ENCODE measurements at regions not wholly inside any gene's neighbourhood (a gene's known extent, or its start where the extent isn't known, plus 50 kb on each side); places are given as distances from the start of the nearest gene placed in this dataset.

DNA sequence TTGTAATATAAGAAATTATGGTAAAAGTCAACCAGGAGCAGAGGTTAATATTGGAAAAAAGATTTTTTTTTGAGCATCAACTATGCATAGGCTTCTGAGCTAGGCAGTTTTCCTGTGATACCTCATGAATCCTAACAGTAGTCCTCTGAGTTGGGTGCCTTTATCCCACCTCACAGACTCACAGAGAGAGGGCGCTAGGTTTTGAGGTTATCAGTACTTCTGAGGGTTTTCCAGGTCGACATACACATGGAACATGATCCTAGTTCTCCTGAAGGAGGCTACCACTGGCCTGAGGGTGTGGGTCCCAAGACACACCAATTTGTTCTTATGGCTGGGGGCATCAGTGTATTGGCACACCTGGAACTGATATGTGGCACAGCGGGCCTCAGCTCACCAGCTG lies 358.8 kb upstream of the JAG1 start:
- TF ChIP-seq, protein P1, sequence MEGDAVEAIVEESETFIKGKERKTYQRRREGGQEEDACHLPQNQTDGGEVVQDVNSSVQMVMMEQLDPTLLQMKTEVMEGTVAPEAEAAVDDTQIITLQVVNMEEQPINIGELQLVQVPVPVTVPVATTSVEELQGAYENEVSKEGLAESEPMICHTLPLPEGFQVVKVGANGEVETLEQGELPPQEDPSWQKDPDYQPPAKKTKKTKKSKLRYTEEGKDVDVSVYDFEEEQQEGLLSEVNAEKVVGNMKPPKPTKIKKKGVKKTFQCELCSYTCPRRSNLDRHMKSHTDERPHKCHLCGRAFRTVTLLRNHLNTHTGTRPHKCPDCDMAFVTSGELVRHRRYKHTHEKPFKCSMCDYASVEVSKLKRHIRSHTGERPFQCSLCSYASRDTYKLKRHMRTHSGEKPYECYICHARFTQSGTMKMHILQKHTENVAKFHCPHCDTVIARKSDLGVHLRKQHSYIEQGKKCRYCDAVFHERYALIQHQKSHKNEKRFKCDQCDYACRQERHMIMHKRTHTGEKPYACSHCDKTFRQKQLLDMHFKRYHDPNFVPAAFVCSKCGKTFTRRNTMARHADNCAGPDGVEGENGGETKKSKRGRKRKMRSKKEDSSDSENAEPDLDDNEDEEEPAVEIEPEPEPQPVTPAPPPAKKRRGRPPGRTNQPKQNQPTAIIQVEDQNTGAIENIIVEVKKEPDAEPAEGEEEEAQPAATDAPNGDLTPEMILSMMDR (conservative IDR thresholded peaks at IDR 0.05; ENCODE audit: low read depth, low read length), result no peak
- H3K4me3 ChIP-seq (ENCODE audit: low read depth, low read length), result no peak overlapping the region

DNA sequence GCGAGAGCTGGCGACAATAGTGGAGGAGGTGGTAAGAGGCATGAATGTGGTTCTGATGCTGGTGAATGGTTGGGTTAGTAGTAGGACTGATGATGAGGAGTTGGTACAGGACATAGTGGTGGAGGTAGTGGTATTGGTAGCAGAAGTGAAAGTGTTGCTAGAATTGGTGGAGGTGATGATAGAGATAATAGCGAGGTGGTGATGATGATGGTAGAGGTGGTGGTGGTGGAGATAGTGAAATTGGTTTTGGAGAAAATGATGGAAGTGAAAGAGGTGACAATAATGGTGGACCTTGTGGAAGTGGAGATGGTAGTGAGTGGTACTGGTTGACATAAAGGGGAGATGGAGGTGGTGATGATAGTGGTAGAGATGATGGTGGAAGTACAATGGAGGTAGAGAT lies 360.2 kb upstream of the JAG1 start:
- H3K4me3 ChIP-seq (ENCODE audit: low read depth, low read length), result no peak overlapping the region
- TF ChIP-seq, protein P1 (conservative IDR thresholded peaks at IDR 0.05; ENCODE audit: low read depth, low read length), result no peak
- DNase-seq (ENCODE audit: low read depth), result no peak

More for the DNA sequence above, 358.8 kb upstream of the JAG1 start:
- DNase-seq (ENCODE audit: low read depth), result no peak

DNA sequence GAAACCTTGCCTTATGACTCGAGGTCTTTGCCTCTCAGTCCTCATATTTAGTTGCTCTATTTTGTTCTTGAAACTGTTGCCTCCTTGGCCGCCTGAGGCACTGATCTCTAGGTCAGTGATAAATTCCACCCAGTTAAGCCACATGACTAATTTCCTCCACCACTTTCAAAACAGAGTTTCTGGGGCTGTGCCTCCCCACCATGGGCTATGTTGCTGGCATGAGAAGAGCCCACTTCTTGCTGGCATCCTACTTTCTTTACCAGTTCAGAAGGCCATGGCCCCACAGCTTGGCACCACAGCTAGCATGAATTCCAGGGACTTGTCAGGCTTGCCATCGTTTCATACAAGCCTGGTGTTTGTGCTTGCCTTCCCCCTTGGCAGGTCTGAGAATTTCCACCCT lies 361.4 kb upstream of the JAG1 start:
- no peak overlapping the region for H3K4me3 ChIP-seq (ENCODE audit: low read depth, low read length)
- TF ChIP-seq, protein P1 (conservative IDR thresholded peaks at IDR 0.05; ENCODE audit: low read depth, low read length), result no peak
- DNase-seq (ENCODE audit: low read depth), result no peak

DNA sequence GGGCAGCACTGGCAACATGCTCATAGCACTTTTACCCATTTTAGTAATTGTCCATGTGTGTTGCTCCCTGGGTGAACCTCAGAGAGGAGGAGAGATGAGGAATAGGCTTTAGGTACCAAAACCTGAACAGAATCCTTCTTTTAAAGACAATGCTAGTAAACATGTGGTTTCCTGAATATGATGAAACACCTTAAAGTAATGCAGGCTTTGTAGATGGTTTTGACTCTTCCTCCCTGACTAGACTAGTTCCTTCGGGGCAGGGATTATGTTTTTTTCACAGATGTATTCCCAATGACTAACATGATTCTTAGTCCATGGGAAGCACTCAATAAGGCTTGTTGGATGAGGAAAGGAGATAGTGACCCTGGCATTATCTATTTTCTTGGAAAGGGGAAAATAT lies 367.6 kb upstream of the JAG1 start:
- TF ChIP-seq, protein P1 (conservative IDR thresholded peaks at IDR 0.05; ENCODE audit: low read depth, low read length), result no peak
- H3K4me3 ChIP-seq (ENCODE audit: low read depth, low read length), result no peak overlapping the region
- no peak for DNase-seq (ENCODE audit: low read depth)

DNA sequence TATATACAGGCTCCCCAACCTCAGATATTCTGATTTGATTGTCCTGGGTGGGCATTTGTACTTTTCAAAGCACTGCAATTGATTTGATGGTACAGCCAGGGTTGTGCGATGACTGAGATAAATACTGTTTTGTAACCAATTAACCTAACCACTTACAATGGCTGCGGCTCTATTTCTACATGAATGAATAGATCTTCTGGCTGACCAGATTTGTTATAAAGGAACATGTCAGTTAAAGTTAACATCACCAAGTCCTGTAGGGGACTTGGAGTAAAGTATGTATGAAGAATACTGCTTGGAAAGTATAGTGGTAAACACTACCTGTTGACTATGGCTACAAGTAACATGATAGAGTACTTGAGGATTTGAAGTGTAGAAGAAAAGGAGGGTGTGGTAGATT lies 369.2 kb upstream of the JAG1 start:
- DNase-seq (ENCODE audit: low read depth), result no peak
- TF ChIP-seq, protein P1 (conservative IDR thresholded peaks at IDR 0.05; ENCODE audit: low read depth, low read length), result no peak
- no peak overlapping the region for H3K4me3 ChIP-seq (ENCODE audit: low read depth, low read length)

DNA sequence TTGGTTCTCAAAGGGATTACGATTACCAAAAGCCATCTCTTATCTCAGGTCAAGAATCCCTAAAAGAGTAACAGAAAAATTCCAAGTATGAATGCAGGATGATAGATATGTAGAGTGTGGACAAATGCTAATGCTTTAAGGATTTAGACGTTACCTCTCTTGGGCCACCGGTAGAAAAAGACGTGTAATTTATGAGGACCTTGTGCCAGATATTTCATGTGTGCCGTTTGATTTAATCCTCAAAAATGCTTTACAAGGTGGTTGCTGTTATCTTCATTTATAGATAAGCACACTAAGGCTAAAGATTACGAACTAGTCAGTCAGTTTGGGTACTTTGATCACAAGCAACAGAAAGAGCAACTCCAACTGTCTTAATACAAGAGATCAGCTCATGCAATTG lies 370.8 kb upstream of the JAG1 start:
- DNase-seq (ENCODE audit: low read depth), result no peak
- TF ChIP-seq, protein P1 (conservative IDR thresholded peaks at IDR 0.05; ENCODE audit: low read depth, low read length), result no peak
- no peak overlapping the region for H3K4me3 ChIP-seq (ENCODE audit: low read depth, low read length)

DNA sequence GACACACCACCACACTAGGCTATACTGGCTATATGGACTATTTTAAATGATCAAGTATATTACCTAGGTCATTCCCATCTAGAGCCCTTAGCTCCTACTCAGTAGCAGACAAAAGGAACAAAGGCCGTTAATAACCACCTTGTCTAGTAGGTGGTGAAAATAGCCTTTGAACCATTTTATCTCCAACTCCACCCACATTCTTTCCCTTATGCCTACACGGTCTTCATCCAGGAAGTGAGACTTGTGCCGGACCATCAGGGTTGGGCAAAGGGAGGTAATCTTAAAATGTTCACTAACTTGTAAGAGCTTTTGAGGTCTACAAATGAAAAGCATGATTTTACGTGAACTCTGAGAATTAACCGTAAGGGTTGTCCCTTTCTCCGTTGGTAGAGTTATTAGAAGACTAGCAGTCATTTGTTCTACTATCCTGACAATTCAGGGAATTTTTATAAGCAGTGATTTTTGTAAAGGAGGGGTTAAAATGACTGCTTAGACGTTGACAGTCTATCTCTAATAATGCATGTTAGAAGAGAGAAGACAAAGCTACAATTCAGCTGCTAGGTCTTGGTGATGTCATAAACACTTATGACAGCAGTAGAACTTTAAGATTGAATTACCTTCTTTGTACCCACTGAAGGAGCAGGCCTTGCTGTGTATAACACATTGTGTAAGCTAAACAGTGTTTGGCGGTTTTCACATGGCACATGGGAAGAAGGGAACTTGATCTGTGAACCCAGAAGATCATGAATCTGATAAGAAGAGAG lies 371.8 kb upstream of the JAG1 start:
- H3K4me3 ChIP-seq (ENCODE audit: low read depth, low read length), result no peak overlapping the region
- DNase-seq (ENCODE audit: low read depth), result no peak
- TF ChIP-seq, protein P1 (conservative IDR thresholded peaks at IDR 0.05; ENCODE audit: low read depth, low read length), result no peak
